ENCODE measurements at regions not wholly inside any gene's neighbourhood (a gene's known extent, or its start where the extent isn't known, plus 50 kb on each side); places are given as distances from the start of the nearest gene placed in this dataset.

DNA sequence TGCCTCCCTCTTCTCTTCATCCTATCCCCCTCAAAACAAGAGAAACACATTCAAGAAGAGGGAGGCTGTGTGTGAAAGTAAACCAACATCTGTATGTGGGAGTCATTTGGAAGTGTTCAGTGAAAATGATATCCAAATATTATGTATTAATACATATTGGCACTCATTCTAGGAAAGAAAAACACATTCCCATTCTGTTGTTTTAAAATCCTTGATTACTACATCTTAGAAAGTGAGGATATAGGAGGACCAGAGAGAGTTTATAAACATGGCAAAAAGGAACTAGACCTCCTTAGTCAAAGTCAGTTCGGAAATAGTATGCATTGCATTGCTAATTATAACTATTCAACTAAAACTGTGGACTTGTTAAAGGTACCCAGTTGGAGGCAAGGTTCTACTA, 786.6 kb downstream of the ADGRL2 start:
- H3K4me1 ChIP-seq (ENCODE audit: insufficient read depth, low read length), result no peaks in the 10 kb centered on the region
- H3K36me3 ChIP-seq (ENCODE audit: insufficient read depth, low read length), result no peaks in the 10 kb centered on the region
- ChIA-PET CTCF (no interaction called here), POLR2A (no interaction called here)
- Mint-ChIP-seq H3K27ac (no peak overlapping the region), H3K4me3 (no peak overlapping the region), H3K27me3 (no peaks in the 10 kb centered on the region), H3K4me1 (ENCODE audit: low read depth) (no peaks in the 10 kb centered on the region), H3K36me3 (ENCODE audit: low read depth) (no peaks in the 10 kb centered on the region), H3K9me3 (no peaks in the 10 kb centered on the region)
- no peak overlapping the region for H3K27ac ChIP-seq (ENCODE audit: low read depth in 1 of 2, low read length in 2 of 2)
- no peak for ATAC-seq (ENCODE audit: poor library complexity)
- DNase-seq, result no peak
- H3K4me3 ChIP-seq (ENCODE audit: low read length), result no peak overlapping the region
- intact Hi-C loops (cut with DNase I, micrococcal nuclease), result no loop called here
- H3K9me3 ChIP-seq (ENCODE audit: control insufficient read depth in 1 of 2, insufficient read depth in 1 of 2, low read length in 2 of 2), result no peaks in the 10 kb centered on the region
- TF ChIP-seq, protein P1, sequence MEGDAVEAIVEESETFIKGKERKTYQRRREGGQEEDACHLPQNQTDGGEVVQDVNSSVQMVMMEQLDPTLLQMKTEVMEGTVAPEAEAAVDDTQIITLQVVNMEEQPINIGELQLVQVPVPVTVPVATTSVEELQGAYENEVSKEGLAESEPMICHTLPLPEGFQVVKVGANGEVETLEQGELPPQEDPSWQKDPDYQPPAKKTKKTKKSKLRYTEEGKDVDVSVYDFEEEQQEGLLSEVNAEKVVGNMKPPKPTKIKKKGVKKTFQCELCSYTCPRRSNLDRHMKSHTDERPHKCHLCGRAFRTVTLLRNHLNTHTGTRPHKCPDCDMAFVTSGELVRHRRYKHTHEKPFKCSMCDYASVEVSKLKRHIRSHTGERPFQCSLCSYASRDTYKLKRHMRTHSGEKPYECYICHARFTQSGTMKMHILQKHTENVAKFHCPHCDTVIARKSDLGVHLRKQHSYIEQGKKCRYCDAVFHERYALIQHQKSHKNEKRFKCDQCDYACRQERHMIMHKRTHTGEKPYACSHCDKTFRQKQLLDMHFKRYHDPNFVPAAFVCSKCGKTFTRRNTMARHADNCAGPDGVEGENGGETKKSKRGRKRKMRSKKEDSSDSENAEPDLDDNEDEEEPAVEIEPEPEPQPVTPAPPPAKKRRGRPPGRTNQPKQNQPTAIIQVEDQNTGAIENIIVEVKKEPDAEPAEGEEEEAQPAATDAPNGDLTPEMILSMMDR (IDR thresholded peaks at IDR 0.05), result no peak
- H3K27me3 ChIP-seq (ENCODE audit: control insufficient read depth in 1 of 2, insufficient read depth in 2 of 2, low read length in 2 of 2), result no peaks in the 10 kb centered on the region

- H3K9me3 Mint-ChIP-seq, result no peaks in the 10 kb centered on the region
- no peak overlapping the region for H3K4me3 Mint-ChIP-seq
- no peaks in the 10 kb centered on the region for H3K4me1 Mint-ChIP-seq (ENCODE audit: low read depth)
- Histone ChIP-seq H3K36me3 (ENCODE audit: insufficient read depth, low read length) (no peaks in the 10 kb centered on the region), H3K4me3 (ENCODE audit: low read length) (no peak overlapping the region), H3K27me3 (ENCODE audit: control insufficient read depth in 1 of 2, insufficient read depth in 2 of 2, low read length in 2 of 2) (no peaks in the 10 kb centered on the region), H3K9me3 (ENCODE audit: control insufficient read depth in 1 of 2, insufficient read depth in 1 of 2, low read length in 2 of 2) (no peaks in the 10 kb centered on the region), H3K4me1 (ENCODE audit: insufficient read depth, low read length) (no peaks in the 10 kb centered on the region), H3K27ac (ENCODE audit: low read depth in 1 of 2, low read length in 2 of 2) (no peak overlapping the region)
- no peaks in the 10 kb centered on the region for H3K36me3 Mint-ChIP-seq (ENCODE audit: low read depth)
- no peak for ATAC-seq (ENCODE audit: poor library complexity)
- no peak for DNase-seq
- intact Hi-C loops (cut with DNase I, micrococcal nuclease), result no loop called here
- POLR2A ChIA-PET, result no interaction called here
- no peaks in the 10 kb centered on the region for H3K27me3 Mint-ChIP-seq
- CTCF ChIA-PET, result no interaction called here
- TF ChIP-seq, protein P1 (IDR thresholded peaks at IDR 0.05), result no peak
- H3K27ac Mint-ChIP-seq, result no peak overlapping the region
Measured at GRCh38 chr1:82586473-82586872, 785.7 kb downstream of the ADGRL2 start.

- intact Hi-C loops (cut with DNase I, micrococcal nuclease), result no loop called here
- no peaks in the 10 kb centered on the region for H3K27me3 Mint-ChIP-seq
- DNase-seq, result no peak
- no peaks in the 10 kb centered on the region for H3K4me1 Mint-ChIP-seq (ENCODE audit: low read depth)
- CTCF ChIA-PET, result no interaction called here
- H3K27me3 ChIP-seq (ENCODE audit: control insufficient read depth in 1 of 2, insufficient read depth in 2 of 2, low read length in 2 of 2), result no peaks in the 10 kb centered on the region
- H3K4me3 Mint-ChIP-seq, result no peak overlapping the region
- H3K36me3 Mint-ChIP-seq (ENCODE audit: low read depth), result no peaks in the 10 kb centered on the region
- TF ChIP-seq, protein P1 (IDR thresholded peaks at IDR 0.05), result no peak
- no peak overlapping the region for H3K27ac ChIP-seq (ENCODE audit: low read depth in 1 of 2, low read length in 2 of 2)
- H3K36me3 ChIP-seq (ENCODE audit: insufficient read depth, low read length), result no peaks in the 10 kb centered on the region
- no peak for ATAC-seq (ENCODE audit: poor library complexity)
- H3K27ac Mint-ChIP-seq, result no peak overlapping the region
- POLR2A ChIA-PET, result no interaction called here
- no peaks in the 10 kb centered on the region for H3K9me3 ChIP-seq (ENCODE audit: control insufficient read depth in 1 of 2, insufficient read depth in 1 of 2, low read length in 2 of 2)
- H3K4me1 ChIP-seq (ENCODE audit: insufficient read depth, low read length), result no peaks in the 10 kb centered on the region
- no peak overlapping the region for H3K4me3 ChIP-seq (ENCODE audit: low read length)
- no peaks in the 10 kb centered on the region for H3K9me3 Mint-ChIP-seq
Measured at GRCh38 chr1:82582347-82582746, 781.6 kb downstream of the ADGRL2 start.
